NCI-H146 treated with DMSO at 0.1 percent for 48 hours (cell line): ENCODE measurements at regions not wholly inside any gene's neighbourhood (a gene's known extent, or its start where the extent isn't known, plus 50 kb on each side); places are given as distances from the start of the nearest gene placed in this dataset.
"Not testable (repeated sequence)": the region's sequence is repeated elsewhere in the genome, so short reads cannot be mapped to it uniquely, and the experiment has no call there.

Experiments used
- DNase-seq: peaks from one replicate; lab custom pipeline; 2025; ENCODE audit not compliant: unreplicated experiment; lab: John Stamatoyannopoulos, UW

DNA sequence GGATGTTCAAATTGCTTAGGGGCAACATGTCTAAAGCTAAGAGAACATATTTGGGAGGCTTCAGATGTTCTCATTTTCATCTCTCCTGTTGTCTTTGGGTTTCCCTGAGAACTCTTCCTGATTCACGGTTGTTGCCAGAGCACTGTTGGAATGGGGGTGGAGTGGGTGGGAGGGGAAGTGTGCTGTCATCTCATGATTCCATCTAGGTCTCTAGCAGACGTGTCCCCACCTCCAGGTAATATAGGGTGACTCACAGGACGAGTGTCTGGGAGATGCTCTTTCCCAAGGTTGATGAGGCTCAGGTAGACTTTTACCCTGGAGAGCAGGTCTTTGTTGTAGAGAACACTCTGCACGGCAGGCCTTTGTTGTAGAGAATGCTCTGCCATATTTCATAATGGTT, 636.9 kb downstream of the QKI start:
- no peak for DNase-seq

- DNase-seq = no peak
Measured at GRCh38 chr6:164049517-164049988, 635.0 kb downstream of the QKI start.

DNA sequence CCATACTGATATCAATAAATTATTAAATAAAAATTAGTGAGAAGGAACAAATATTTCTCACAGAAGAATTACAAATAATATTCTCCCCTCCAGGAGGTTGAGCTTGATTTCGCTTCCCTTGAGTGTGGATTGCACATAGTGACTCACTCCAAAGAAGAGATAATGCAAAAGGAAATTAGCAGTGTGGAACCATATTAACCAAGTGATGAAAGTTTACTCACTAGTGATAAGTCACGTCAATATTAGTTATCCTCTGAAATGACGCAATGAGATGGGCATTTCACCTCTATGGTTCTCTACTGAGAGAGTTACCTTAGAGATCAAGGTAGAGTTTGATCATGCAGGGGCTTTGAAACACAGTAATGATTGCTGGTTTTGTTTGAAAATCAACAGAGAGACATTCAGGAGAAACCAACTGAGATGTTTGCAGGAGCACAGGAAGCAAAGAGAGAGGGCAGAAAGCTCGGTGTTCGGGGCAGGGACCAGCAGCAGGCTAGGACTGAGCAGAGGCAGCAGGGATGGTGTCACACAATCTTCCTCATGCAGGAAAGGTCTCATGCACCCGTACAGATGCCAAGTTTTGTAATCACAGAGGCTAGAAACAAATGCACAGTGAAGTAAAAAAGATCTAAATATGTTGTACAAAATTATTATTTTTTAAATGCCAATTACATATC, 634.5 kb downstream of the QKI start:
- DNase-seq = no peak

GRCh38 chr6:164045082-164045481, 630.6 kb downstream of the QKI start:
- no peak for DNase-seq

- DNase-seq = not testable (repeated sequence)
Measured at GRCh38 chr6:164043656-164044055, 629.1 kb downstream of the QKI start.

DNA sequence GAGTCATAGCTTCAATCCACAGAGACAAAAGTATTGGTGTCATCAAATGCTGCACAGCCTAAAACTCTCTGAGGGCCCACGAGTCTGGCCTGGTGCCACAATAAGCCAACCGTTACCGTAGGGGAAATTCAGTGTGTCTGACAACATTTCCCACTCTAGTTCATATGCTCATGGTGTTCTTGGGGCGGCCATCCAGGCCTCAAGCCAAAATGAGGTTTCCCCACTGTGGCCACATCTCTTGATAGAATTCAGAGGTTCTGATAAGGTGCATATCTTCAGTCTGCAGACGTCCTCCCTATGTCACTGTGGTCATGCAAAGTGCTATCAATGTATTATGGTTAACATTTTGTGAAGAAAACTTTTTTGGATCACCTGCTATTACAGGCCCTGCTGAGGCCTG, 627.7 kb downstream of the QKI start:
- DNase-seq = no peak

DNA sequence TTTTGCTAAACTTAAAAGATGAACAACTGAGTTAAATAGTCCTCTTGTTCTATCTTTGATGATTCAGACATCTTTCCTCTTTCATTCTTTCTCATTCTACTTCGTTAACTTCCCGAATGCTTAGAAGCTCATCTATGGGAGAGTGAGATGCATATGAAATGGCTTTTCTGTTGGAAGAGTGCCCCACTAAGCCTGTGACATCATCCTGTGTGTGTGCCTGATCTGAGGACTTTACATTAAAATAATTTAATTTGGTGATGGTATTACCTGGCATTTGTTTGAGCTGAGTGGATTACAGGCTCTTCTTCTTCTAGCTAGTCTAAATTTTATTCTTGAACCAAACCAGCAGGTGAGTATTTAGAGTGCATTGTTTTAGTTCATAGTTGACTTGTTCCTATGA, 626.5 kb downstream of the QKI start:
- DNase-seq = no peak

DNA sequence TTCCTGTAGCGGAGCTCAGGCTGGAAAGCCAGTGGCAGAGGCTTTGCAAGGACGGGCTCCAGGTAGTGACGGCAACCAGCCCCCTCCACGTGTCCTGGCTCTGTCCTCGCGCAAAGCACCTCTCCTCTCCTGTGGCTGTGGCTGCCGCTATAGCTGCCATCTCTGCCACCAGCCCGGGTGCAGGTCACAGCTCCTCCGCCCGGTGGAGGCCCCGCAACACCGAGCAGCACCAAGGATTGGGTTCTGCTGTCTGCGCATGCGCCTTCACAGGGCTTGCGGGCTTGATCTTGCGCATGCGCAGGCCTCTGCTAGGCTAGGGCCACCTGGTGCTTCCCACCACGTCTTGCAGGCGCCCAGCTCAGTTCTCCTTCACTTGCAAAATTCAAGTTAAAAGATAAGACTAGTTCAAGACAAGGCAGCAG, 625.4 kb downstream of the QKI start:
- no peak for DNase-seq

DNA sequence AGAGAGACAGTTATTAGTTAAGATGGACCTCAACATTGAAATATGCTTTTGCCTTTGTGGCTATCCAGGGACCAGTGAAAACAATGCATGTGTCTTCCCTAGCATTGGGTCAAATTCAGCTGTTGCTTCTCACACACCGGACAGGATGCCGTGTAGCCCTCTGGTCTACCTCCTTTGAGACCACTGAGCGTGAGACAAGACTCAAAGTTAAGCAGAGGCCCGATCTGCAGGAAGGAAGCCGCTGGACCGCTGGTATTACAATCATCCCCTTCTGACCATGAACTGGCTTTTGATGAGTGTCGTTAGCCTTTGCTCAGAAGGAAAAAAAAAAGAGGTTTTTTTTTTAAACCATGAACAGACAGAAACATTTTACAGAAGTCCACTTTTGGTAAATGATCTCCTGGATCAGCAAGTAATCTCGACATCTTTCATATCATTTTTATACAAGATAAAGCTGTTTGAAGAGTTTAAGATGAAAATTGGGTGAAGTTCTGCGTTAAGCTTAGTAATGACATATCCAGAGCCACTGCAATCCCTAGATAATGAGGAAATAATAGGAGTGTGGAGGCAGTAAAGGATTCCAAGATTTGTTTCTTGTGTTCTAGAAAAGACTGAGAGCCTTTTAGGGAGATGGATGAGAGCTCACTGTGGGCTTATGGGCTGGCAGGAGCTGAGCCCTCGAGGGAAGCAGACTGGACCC, 622.8 kb downstream of the QKI start:
- DNase-seq = no peak

DNA sequence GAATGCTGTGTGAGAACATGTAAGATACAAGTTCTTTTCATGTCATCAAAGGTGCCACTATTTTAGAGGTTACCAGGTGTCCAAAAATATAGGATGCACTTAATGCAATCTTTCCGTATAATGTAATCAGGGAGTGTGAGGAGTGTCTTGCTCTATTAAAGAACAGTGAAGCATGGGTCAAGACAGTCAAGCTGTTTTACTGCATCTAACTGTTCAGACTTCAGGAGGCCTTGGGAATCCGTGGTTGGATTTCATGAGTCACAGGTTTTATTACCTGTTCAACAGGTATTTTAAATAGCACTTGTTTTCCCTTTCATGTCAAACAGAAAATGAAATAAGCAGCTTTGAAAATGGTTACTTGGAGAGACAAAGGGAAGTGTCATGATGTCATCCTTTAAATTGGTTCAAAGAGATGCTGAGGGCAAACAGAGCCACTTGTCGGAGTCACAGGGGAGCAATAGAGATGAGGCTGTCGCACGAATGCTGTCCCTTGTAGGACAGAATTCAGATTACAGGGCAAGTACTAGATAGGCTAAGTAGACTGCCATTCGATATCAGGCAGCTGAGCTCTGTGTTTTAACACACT, 621.5 kb downstream of the QKI start:
- DNase-seq = peak; percentile 82

- DNase-seq = no peak
Measured at GRCh38 chr6:164034602-164035140, 620.2 kb downstream of the QKI start.

DNA sequence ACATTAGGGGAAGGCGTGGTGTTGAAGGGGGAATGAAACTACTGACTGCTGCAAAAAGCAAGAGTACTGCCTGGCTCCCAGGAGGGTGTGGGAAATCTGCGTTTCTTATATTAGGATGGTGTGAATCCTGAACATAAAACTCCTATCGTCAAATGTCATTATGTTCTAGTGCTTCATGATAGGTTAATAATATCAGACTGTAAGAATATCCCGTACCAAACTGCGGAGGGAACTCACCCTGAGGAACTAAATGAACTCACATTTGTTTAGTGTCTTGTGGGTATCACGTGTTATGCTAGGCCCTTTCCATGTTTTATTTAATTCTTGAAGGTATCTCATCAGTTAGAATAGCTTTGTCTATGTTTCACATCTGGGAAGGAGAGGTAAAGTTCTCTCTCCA, 610.7 kb downstream of the QKI start:
- DNase-seq = no peak

- DNase-seq = no peak
Measured at GRCh38 chr6:164023535-164023934, 609.0 kb downstream of the QKI start.

DNA sequence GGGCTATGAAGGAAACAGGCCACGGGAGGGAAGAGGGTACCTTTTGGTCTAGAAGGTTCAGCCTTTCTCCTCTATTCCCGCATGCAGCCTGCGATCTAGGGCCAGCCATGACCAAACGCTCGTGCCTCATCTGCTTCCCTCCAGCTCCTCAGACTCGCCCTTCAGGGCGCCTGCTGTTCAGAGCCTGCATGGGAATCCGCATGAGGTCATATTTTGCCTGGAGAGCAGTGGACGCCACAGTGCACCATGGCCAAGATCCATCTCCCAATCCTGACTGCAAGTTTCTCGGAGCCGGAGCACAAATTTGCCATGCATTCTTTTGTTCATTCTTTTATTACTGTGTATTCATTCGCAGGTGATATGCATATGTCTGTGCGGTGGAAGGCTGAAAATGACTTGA, 608.1 kb downstream of the QKI start:
- DNase-seq = no peak

DNA sequence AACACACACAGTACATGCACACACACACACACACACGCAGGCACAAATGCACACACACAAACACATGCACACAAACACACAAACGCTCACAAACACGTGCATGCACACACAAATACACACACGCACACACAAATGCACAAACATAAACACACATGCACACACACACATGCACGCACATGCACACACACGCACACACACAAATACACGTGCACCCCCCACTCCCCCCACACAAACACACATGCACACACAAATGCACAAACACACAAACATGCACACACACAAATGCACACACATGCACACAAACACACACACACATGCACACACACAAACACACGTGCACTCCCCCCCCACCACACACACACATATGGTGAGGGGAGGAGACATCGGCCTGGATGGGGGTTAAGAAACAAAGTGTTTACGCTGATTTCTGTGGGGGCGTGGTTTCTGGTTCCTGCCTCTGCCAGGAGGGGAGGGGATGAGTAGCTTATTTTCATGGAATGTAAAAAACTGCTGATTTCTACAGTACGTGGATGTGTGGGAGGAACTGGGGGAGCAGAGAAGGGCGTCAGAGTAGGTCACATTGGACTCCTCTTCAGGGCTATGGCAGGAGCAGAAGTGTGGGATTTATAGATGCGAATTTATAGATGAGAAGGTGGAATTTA, 607.2 kb downstream of the QKI start:
- no peak for DNase-seq

- no peak for DNase-seq
Measured at GRCh38 chr6:164020142-164020541, 605.6 kb downstream of the QKI start.

- DNase-seq = no peak
Measured at GRCh38 chr6:164018133-164018532, 603.6 kb downstream of the QKI start.

GRCh38 chr6:164016056-164016455, 601.5 kb downstream of the QKI start:
- DNase-seq = no peak

GRCh38 chr6:164015088-164015484, 600.6 kb downstream of the QKI start:
- peak; percentile 89 for DNase-seq

- peak; percentile 88 for DNase-seq
Measured at GRCh38 chr6:164014346-164015087, 600.0 kb downstream of the QKI start.
